AG04450 (cell line): ENCODE measurements at regions not wholly inside any gene's neighbourhood (a gene's known extent, or its start where the extent isn't known, plus 50 kb on each side); places are given as distances from the start of the nearest gene placed in this dataset.

Source experiments
- CTCF ChIA-PET: fragments of 300-600, 350-600 bp; formaldehyde crosslinking; extraction: SDS; loops from one replicate; lab custom pipeline; 2022; ENCODE audit warnings: antibody characterized with exemption, inconsistent platforms; lab: Charles Lee
- POLR2A ChIA-PET: fragments of 350-600 bp; formaldehyde crosslinking; extraction: SDS; loops from one replicate; lab custom pipeline; 2021; ENCODE audit warnings: antibody characterized with exemption, inconsistent platforms; lab: Yijun Ruan, JAX
- DNase-seq: peaks from one replicate; pipeline ENCODE4 v3.0.0-alpha.2; 2011; ENCODE audit warnings: low read depth, low spot score
- H3K27ac ChIP-seq: one replicate; pipeline ENCODE4 v1.5.1; 2012; ENCODE audit warnings: low read depth, low read length, control low read depth
- H3K27me3 ChIP-seq: one replicate; pipeline ENCODE4 v1.6.0; 2012; ENCODE audit warnings: low read length; ENCODE audit not compliant: control insufficient read depth, insufficient read depth
- H3K4me3 ChIP-seq: 2 replicates; pipeline ENCODE4 v1.5.1; 2011; ENCODE audit warnings: mild to moderate bottlenecking, low read depth, low read length, control low read depth
- H3K9me3 ChIP-seq: 2 replicates; pipeline ENCODE4 v1.5.1; 2012; ENCODE audit warnings: low read length; ENCODE audit not compliant: control insufficient read depth, insufficient read depth
- CTCF ChIP-seq: IDR thresholded peaks from 2 replicates; pipeline ENCODE4 v1.5.1; 2011; ENCODE audit warnings: low read depth, low read length, control low read depth, inconsistent platforms

- no peak for DNase-seq
- Histone ChIP-seq H3K27me3 (no peaks in the 10 kb centered on the region), H3K4me3 (no peak overlapping the region), H3K27ac (no peak overlapping the region), H3K9me3 (no peaks in the 10 kb centered on the region; the same call in 1 of the 2 replicates)
- POLR2A ChIA-PET, result no interaction called here
- CTCF ChIA-PET, result no interaction called here
- TF ChIP-seq CTCF, result no peak
Measured at GRCh38 chr10:121690152-121690848, 92.1 kb upstream of the FGFR2 start.

GRCh38 chr10:121687095-121687813 is 89.0 kb upstream of the FGFR2 start:
- Histone ChIP-seq H3K27ac (no peak overlapping the region), H3K27me3 (no peaks in the 10 kb centered on the region), H3K9me3 (peaks cover 4% of the 10 kb centered on the region; the same call in 1 of the 2 replicates), H3K4me3 (no peak overlapping the region)
- no peak for TF ChIP-seq CTCF
- CTCF ChIA-PET, result interaction anchor here (0.5 kb wide), 1 partner anchor 48 kb away, joined by 6 read pairs; no protein-coding TSS in a partner anchor
- POLR2A ChIA-PET, result no interaction called here
- DNase-seq, result no peak

GRCh38 chr10:121684276-121684675 is 86.0 kb upstream of the FGFR2 start:
- H3K27ac ChIP-seq, result no peak overlapping the region
- no peak for TF ChIP-seq CTCF
- H3K4me3 ChIP-seq, result no peak overlapping the region
- no peaks in the 10 kb centered on the region for H3K27me3 ChIP-seq
- H3K9me3 ChIP-seq, result peaks cover 8% of the 10 kb centered on the region; the same call in 1 of the 2 replicates
- no peak for DNase-seq
- CTCF ChIA-PET, result no interaction called here
- POLR2A ChIA-PET, result no interaction called here

- CTCF ChIA-PET, result no interaction called here
- no peak for DNase-seq
- H3K9me3 ChIP-seq, result peaks cover 8% of the 10 kb centered on the region; the same call in 1 of the 2 replicates
- H3K4me3 ChIP-seq, result no peak overlapping the region
- no peak for TF ChIP-seq CTCF
- no peaks in the 10 kb centered on the region for H3K27me3 ChIP-seq
- H3K27ac ChIP-seq, result no peak overlapping the region
- POLR2A ChIA-PET, result no interaction called here
Measured at GRCh38 chr10:121683816-121684215, 85.6 kb upstream of the FGFR2 start.

- no peak for DNase-seq
- Histone ChIP-seq H3K27me3 (no peaks in the 10 kb centered on the region), H3K4me3 (no peak overlapping the region), H3K27ac (no peak overlapping the region), H3K9me3 (peaks cover 10% of the 10 kb centered on the region)
- ChIA-PET POLR2A (no interaction called here), CTCF (no interaction called here)
- no peak for TF ChIP-seq CTCF
Measured at GRCh38 chr10:121683366-121683765, 85.1 kb upstream of the FGFR2 start.
